Mucosa of descending colon (tissue), 3 donors: ENCODE measurements at regions not wholly inside any gene's neighbourhood (a gene's known extent, or its start where the extent isn't known, plus 50 kb on each side); places are given as distances from the start of the nearest gene placed in this dataset.
"Not testable (repeated sequence)": the region's sequence is repeated elsewhere in the genome, so short reads cannot be mapped to it uniquely, and the experiment has no call there.

Experiments used
- ATAC-seq: fragments of 200-7000 bp; cut with Tn5 transposase; one replicate; pipeline ENCODE4 v1.9.1; 2020; ENCODE audit warnings: mild to moderate bottlenecking, moderate library complexity
- DNase-seq, 3 donors: peaks; one replicate each; pipeline ENCODE4 v3.0.0-alpha.2; 2020
- H3K36me3 ChIP-seq: fragments of 200-600 bp; one replicate; pipeline ENCODE4 v1.8.0; 2021; ENCODE audit warnings: low read depth, mild to moderate bottlenecking
- H3K4me1 ChIP-seq: fragments of 200-600 bp; one replicate; pipeline ENCODE4 v1.8.0; 2021; ENCODE audit warnings: low read depth, mild to moderate bottlenecking
- H3K4me3 ChIP-seq: fragments of 200-600 bp; one replicate; pipeline ENCODE4 v1.8.0; 2021; ENCODE audit warnings: mild to moderate bottlenecking
- H3K9me3 ChIP-seq: fragments of 200-600 bp; one replicate; pipeline ENCODE4 v1.8.0; 2021; ENCODE audit warnings: mild to moderate bottlenecking
- intact Hi-C, 2 donors: fragments of 100-400 bp; cut with DNase I in 1 of 2; cut with micrococcal nuclease in 1 of 2; formaldehyde crosslinking; loops; one replicate each; pipeline versions ENCODE4 v1.11.0 to v1.11.1; 2022; cut with DNase I, micrococcal nuclease
- TF ChIP-seq, protein P1 (sequence below): fragments of 200-600 bp; IDR thresholded peaks from one replicate; pipeline ENCODE4 v1.8.0; 2022; ENCODE audit warnings: antibody characterized with exemption, mild to moderate bottlenecking
- donor health status: DM: no; HTN: no; CAD: no; lungs with moderate emphysema.
- donor health status: DM: no; HTN: no; CAD: no.
- donor health status: DM: no; HTN: yes; CAD: no.

DNA sequence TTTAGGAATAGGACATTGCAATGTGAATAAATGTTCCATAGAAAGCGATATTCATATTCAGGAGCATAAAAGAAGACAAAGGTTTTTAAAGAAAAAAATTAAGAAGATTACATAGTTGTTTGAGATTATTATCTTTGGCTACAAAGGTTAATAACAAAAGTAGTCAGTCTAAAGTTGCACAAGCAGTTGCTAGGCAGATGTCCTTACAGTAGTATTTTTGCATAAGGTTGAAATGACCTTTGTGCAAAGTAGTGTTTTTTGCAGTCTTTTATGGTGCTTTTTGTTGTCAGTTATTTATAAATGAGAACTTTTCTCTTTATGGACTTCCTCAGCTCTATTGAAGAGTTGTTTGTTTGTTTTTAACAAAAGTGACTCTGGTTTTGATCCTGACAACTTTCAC lies 447.8 kb downstream of the AMY1C start:
- Histone ChIP-seq H3K36me3 (no peaks in the 10 kb centered on the region), H3K9me3 (peaks cover 7% of the 10 kb centered on the region), H3K4me3 (no peak overlapping the region), H3K4me1 (no peaks in the 10 kb centered on the region)
- TF ChIP-seq, protein P1, sequence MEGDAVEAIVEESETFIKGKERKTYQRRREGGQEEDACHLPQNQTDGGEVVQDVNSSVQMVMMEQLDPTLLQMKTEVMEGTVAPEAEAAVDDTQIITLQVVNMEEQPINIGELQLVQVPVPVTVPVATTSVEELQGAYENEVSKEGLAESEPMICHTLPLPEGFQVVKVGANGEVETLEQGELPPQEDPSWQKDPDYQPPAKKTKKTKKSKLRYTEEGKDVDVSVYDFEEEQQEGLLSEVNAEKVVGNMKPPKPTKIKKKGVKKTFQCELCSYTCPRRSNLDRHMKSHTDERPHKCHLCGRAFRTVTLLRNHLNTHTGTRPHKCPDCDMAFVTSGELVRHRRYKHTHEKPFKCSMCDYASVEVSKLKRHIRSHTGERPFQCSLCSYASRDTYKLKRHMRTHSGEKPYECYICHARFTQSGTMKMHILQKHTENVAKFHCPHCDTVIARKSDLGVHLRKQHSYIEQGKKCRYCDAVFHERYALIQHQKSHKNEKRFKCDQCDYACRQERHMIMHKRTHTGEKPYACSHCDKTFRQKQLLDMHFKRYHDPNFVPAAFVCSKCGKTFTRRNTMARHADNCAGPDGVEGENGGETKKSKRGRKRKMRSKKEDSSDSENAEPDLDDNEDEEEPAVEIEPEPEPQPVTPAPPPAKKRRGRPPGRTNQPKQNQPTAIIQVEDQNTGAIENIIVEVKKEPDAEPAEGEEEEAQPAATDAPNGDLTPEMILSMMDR, result no peak
- DNase-seq (no peak), ATAC-seq (no peak)
- intact Hi-C loops, result no loop called here

DNA sequence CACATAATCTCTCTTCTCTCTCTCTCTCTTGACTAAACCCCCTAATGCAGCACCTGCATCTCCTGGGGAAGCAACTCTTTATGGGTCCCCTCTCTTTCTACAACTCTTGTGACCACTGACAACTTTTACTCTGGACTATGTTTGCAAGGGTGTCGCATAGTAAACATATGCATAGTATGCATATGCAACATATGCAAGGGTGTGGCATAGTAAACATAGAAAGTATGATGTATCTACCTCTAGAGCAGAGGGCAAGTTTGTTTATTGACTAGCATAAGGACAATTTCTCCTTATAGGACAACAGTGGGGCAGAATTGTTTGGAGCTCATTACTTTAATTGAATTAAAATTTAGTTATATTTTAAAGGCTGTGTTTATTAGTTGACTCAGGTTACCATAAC lies 462.5 kb downstream of the AMY1C start:
- intact Hi-C loops, result no loop called here
- H3K9me3 ChIP-seq, result peaks cover under 1% of the 10 kb centered on the region
- H3K4me1 ChIP-seq, result no peaks in the 10 kb centered on the region
- H3K36me3 ChIP-seq, result no peaks in the 10 kb centered on the region
- no peak overlapping the region for H3K4me3 ChIP-seq
- TF ChIP-seq, protein P1, result no peak
- DNase-seq (no peak), ATAC-seq (no peak)

DNA sequence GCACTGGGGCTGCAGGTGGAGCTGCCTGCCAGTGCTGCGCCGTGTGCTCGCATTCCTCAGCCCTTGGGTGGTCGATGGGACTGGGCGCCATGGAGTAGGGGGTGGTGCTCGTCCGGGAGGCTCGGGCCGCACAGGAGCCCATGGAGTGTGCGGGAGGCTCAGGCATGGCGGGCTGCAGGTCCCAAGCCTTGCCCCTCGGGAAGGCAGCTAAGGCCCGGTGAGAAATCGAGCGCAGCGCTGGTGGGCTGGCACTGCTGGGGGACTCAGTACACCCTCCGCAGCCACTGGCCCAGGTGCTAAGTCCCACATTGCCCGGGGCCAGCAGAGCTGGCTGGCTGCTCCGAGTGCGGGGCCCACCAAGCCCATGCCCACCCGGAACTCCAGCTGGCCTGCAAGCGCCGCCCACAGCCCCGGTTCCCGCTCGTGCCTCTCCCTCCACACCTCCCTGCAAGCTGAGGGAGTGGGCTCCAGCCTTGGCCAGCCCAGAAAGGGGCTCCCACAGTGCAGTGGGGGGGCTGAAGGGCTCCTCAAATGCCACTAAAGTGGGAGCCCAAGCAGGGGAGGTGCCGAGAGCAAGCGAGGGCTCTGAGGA lies 467.8 kb downstream of the AMY1C start:
- DNase-seq, intact Hi-C loops, H3K36me3 ChIP-seq, ATAC-seq, H3K4me1 ChIP-seq, H3K4me3 ChIP-seq: not testable (repeated sequence)
- peaks cover 11% of the 10 kb centered on the region for H3K9me3 ChIP-seq

DNA sequence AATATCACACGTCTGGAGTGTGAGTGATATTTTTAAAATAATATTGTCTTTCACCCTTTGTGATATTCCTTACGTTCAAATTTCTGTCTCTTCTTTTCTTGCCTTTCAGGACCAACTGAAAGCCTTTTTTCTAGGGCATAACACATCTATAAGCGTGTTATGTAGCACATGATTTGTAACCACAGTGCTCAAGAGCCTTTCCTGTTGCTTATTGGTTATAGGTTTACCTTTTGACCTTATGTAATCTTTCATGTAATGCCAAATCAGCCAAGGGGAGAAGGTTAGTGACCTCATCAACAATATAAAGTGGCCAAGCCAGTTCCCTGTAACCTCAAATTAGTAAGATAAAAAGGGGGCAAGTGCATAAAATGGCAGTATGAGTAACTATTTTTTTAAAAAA lies 480.2 kb downstream of the AMY1C start:
- ATAC-seq (no peak), DNase-seq (no peak)
- TF ChIP-seq, protein P1, result no peak
- H3K36me3 ChIP-seq, result no peaks in the 10 kb centered on the region
- no peaks in the 10 kb centered on the region for H3K4me1 ChIP-seq
- intact Hi-C loops, result no loop called here
- no peaks in the 10 kb centered on the region for H3K9me3 ChIP-seq
- H3K4me3 ChIP-seq, result no peak overlapping the region

DNA sequence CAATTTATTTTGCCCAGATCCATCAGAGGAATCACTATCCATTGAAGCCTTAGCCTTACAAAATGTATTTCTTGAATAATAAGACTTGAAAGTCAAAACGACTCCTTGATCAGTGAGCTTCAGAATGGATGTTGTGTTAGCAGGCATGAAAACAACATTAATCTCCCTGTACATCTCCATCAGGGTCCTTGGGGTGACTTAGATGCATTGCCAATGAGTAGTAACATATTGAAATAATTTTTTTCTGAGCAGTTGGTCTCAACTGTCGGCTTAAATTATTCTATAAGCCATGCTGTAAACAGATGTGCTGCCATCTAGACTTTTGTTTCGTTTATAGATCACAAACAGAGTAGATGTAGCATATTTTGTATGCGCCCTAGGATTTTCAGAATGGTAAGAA lies 482.0 kb downstream of the AMY1C start:
- Histone ChIP-seq H3K36me3 (no peaks in the 10 kb centered on the region), H3K4me3 (no peak overlapping the region), H3K4me1 (no peaks in the 10 kb centered on the region), H3K9me3 (no peaks in the 10 kb centered on the region)
- intact Hi-C loops, result no loop called here
- no peak for ATAC-seq
- DNase-seq, result no peak
- TF ChIP-seq, protein P1, result no peak

DNA sequence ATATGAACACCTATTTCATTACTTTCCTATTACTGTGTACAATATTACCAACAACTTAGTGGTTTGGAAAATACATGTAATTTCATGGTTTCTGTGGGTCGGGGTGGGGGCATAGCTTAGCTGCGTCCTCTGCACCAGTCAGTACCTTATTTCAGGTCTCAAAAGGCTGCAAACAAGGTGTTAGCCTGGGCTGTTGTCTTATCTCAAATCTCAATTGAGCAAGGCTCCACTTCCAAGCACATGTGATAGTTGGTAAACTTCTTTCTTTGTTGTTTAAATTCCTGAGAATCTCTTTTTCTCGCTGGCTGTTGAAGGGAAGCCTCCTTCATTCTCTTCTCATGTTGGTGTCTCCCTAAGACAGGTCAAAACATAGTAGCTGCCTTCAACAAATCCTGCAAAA lies 485.4 kb downstream of the AMY1C start:
- DNase-seq (no peak), ATAC-seq (no peak)
- intact Hi-C loops, result no loop called here
- H3K4me1 ChIP-seq, result no peaks in the 10 kb centered on the region
- no peaks in the 10 kb centered on the region for H3K9me3 ChIP-seq
- TF ChIP-seq, protein P1, result no peak
- no peak overlapping the region for H3K4me3 ChIP-seq
- no peaks in the 10 kb centered on the region for H3K36me3 ChIP-seq
